CD14-positive monocyte (primary cell): ENCODE measurements at regions not wholly inside any gene's neighbourhood (a gene's known extent, or its start where the extent isn't known, plus 50 kb on each side); places are given as distances from the start of the nearest gene placed in this dataset.

Experiments
- DNase-seq, 3 donors: peaks; one replicate each; pipeline ENCODE4 v3.0.0-alpha.2; 2011 to 2022
- H2AFZ ChIP-seq: 2 replicates; pipeline ENCODE4 v1.6.0; 2012; ENCODE audit warnings: mild to moderate bottlenecking, low read depth, low read length, inconsistent platforms; ENCODE audit not compliant: insufficient read depth, poor library complexity, severe bottlenecking
- H3K27ac ChIP-seq, 2 donors: 1 replicate in 1 of 2; 2 replicates in 1 of 2; pipeline ENCODE4 v1.5.1; 2012 to 2013; ENCODE audit warnings: low read length in 2 of 2, control low read depth in 1 of 2, inconsistent platforms in 1 of 2, low read depth in 1 of 2, mild to moderate bottlenecking in 1 of 2
- H3K27me3 ChIP-seq, 2 donors: one replicate each; pipeline versions ENCODE4 v1.6.0 to v1.6.1; 2011 to 2013; ENCODE audit warnings: low read length in 2 of 2; ENCODE audit not compliant: control insufficient read depth in 2 of 2, insufficient read depth in 2 of 2
- H3K36me3 ChIP-seq, 2 donors: replicated peaks in 1 of 2; 1 replicate in 1 of 2; 2 replicates in 1 of 2; pipeline versions ENCODE4 v1.5.1 to v1.6.1; 2012 to 2013; ENCODE audit warnings: low read length in 2 of 2, control low read depth in 1 of 2, inconsistent platforms in 1 of 2, mild to moderate bottlenecking in 1 of 2; ENCODE audit not compliant: insufficient read depth in 2 of 2, control insufficient read depth in 1 of 2
- H3K4me1 ChIP-seq, 2 donors: 1 replicate in 1 of 2; 2 replicates in 1 of 2; pipeline versions ENCODE4 v1.5.1 to v1.6.1; 2012 to 2013; ENCODE audit warnings: low read length in 2 of 2, control low read depth in 1 of 2, inconsistent platforms in 1 of 2, mild to moderate bottlenecking in 1 of 2, moderate library complexity in 1 of 2; ENCODE audit not compliant: insufficient read depth in 2 of 2, control insufficient read depth in 1 of 2
- H3K4me2 ChIP-seq: replicated peaks from 2 replicates; pipeline ENCODE3; 2012; ENCODE audit warnings: low read length, moderate library complexity, mild to moderate bottlenecking; ENCODE audit not compliant: poor library complexity, severe bottlenecking; ENCODE audit errors: extremely low read depth
- H3K4me3 ChIP-seq, 3 experiments: fragments of 200-600 bp in 1 of 3; sonication (generic) in 1 of 3; replicated peaks in 1 of 3; 1 replicate in 2 of 3; 2 replicates in 1 of 3; pipeline ENCODE4 v1.5.1; 2011 to 2013; ENCODE audit warnings: low read length in 3 of 3, mild to moderate bottlenecking in 3 of 3, control low read depth in 2 of 3, low read depth in 2 of 3, inconsistent platforms in 1 of 3, moderate library complexity in 1 of 3
- H3K79me2 ChIP-seq: 2 replicates; pipeline ENCODE4 v1.6.0; 2012; ENCODE audit warnings: mild to moderate bottlenecking, control low read depth, inconsistent platforms, low read length, moderate library complexity; ENCODE audit not compliant: insufficient read depth
- H3K9ac ChIP-seq: 2 replicates; pipeline ENCODE4 v1.6.0; 2017; ENCODE audit warnings: low read length, mild to moderate bottlenecking; ENCODE audit not compliant: insufficient read depth, poor library complexity, severe bottlenecking
- H3K9me3 ChIP-seq, 2 donors: replicated peaks in 1 of 2; 1 replicate in 1 of 2; 2 replicates in 1 of 2; pipeline versions ENCODE4 v1.5.1 to v1.6.1; 2012 to 2013; ENCODE audit warnings: low read length in 2 of 2, control low read depth in 1 of 2; ENCODE audit not compliant: control insufficient read depth in 1 of 2, insufficient read depth in 1 of 2
- H4K20me1 ChIP-seq: 2 replicates; pipeline ENCODE4 v1.6.0; 2012; ENCODE audit warnings: mild to moderate bottlenecking, low read length, control low read depth, moderate library complexity; ENCODE audit not compliant: insufficient read depth
- H3K27ac Mint-ChIP-seq, 7 donors: one replicate each; pipeline ENCODE4 v1.8.0; 2020; ENCODE audit warnings: mild to moderate bottlenecking in 7 of 7, mixed read lengths in 7 of 7, moderate library complexity in 6 of 7, inconsistent platforms in 2 of 7
- H3K27me3 Mint-ChIP-seq, 3 donors: one replicate each; pipeline ENCODE4 v1.8.0; 2021 to 2022; ENCODE audit warnings: low read depth in 3 of 3, mild to moderate bottlenecking in 3 of 3, mixed read lengths in 3 of 3, moderate library complexity in 3 of 3, inconsistent platforms in 1 of 3
- H3K36me3 Mint-ChIP-seq, 2 donors: one replicate each; pipeline ENCODE4 v1.8.0; 2020; ENCODE audit warnings: mixed read lengths in 2 of 2, inconsistent platforms in 1 of 2, mild to moderate bottlenecking in 1 of 2
- H3K4me1 Mint-ChIP-seq: one replicate; pipeline ENCODE4 v1.8.0; 2020; ENCODE audit warnings: mild to moderate bottlenecking, mixed read lengths
- H3K4me3 Mint-ChIP-seq, 2 donors: one replicate each; pipeline ENCODE4 v1.8.0; 2020; ENCODE audit warnings: mild to moderate bottlenecking in 2 of 2, mixed read lengths in 2 of 2, moderate library complexity in 1 of 2
- H3K9me3 Mint-ChIP-seq, 7 donors: one replicate each; pipeline ENCODE4 v1.8.0; 2020 to 2022; ENCODE audit warnings: mixed read lengths in 7 of 7, mild to moderate bottlenecking in 6 of 7, moderate library complexity in 6 of 7, inconsistent platforms in 2 of 7
- CTCF ChIP-seq: fragments of 200-600 bp; IDR thresholded peaks from one replicate; pipeline ENCODE4 v1.8.0; 2022; ENCODE audit warnings: antibody characterized with exemption, mild to moderate bottlenecking
- WGBS: methylation state at CpG from one replicate; pipeline ENCODE4 v1.1.5; 2013; ENCODE audit warnings: missing lambda C conversion rate; ENCODE audit not compliant: insufficient coverage; 5-methylcytosine and 5-hydroxymethylcytosine counted together
- intact Hi-C, 2 donors: fragments of 100-400 bp; cut with micrococcal nuclease; formaldehyde crosslinking; loops; one replicate each; pipeline versions ENCODE4 v1.15.0 to v1.15.1; 2023

GRCh38 chr2:129248198-129248597 is 731.3 kb upstream of the RAB6C start:
- H3K9me3 Mint-ChIP-seq: peaks cover 0 to 5% (median 0%) of the 10 kb centered on the region in 7 donors
- intact Hi-C loops: no loop called here

GRCh38 chr2:129252781-129253460 is 726.5 kb upstream of the RAB6C start:
- H3K27me3 Mint-ChIP-seq: no peaks in the 10 kb centered on the region
- Histone ChIP-seq H3K79me2 (no peaks in the 10 kb centered on the region), H3K9me3 (no peaks in the 10 kb centered on the region), H3K4me3 (no peak overlapping the region), H3K27me3 (no peaks in the 10 kb centered on the region), H2AFZ (no peak overlapping the region), H3K27ac (no peak overlapping the region), H3K4me1 (no peaks in the 10 kb centered on the region), H3K9ac (no peak overlapping the region), H3K4me2 (no peak overlapping the region), H4K20me1 (no peaks in the 10 kb centered on the region), H3K36me3 (no peaks in the 10 kb centered on the region)
- WGBS: 96% methylated on average over 5 of the region's 7 CpGs
- H3K4me3 Mint-ChIP-seq: no peak overlapping the region
- no peak for DNase-seq
- no peak overlapping the region for H3K27ac Mint-ChIP-seq
- H3K9me3 Mint-ChIP-seq: peaks cover 2 to 10% (median 4%) of the 10 kb centered on the region in 7 donors
- no peaks in the 10 kb centered on the region for H3K36me3 Mint-ChIP-seq
- TF ChIP-seq CTCF: no peak
- H3K4me1 Mint-ChIP-seq: no peaks in the 10 kb centered on the region
- intact Hi-C loops: no loop called here

More at GRCh38 chr2:129248198-129248597, 731.3 kb upstream of the RAB6C start:
- no peak for DNase-seq
- Histone ChIP-seq H4K20me1 (no peaks in the 10 kb centered on the region), H3K4me2 (no peak overlapping the region), H3K4me3 (no peak overlapping the region), H3K4me1 (no peaks in the 10 kb centered on the region), H3K27ac (no peak overlapping the region), H3K27me3 (no peaks in the 10 kb centered on the region), H3K79me2 (no peaks in the 10 kb centered on the region), H3K9ac (no peak overlapping the region), H3K9me3 (no peaks in the 10 kb centered on the region), H3K36me3 (no peaks in the 10 kb centered on the region), H2AFZ (no peak overlapping the region)
- TF ChIP-seq CTCF: no peak
- Mint-ChIP-seq H3K27me3 (peaks cover 0 to 1% (median 0%) of the 10 kb centered on the region in 3 donors), H3K36me3 (no peaks in the 10 kb centered on the region), H3K27ac (no peak overlapping the region), H3K4me3 (no peak overlapping the region), H3K4me1 (no peaks in the 10 kb centered on the region)
